ENCODE measurements at regions not wholly inside any gene's neighbourhood (a gene's known extent, or its start where the extent isn't known, plus 50 kb on each side); places are given as distances from the start of the nearest gene placed in this dataset.

DNA sequence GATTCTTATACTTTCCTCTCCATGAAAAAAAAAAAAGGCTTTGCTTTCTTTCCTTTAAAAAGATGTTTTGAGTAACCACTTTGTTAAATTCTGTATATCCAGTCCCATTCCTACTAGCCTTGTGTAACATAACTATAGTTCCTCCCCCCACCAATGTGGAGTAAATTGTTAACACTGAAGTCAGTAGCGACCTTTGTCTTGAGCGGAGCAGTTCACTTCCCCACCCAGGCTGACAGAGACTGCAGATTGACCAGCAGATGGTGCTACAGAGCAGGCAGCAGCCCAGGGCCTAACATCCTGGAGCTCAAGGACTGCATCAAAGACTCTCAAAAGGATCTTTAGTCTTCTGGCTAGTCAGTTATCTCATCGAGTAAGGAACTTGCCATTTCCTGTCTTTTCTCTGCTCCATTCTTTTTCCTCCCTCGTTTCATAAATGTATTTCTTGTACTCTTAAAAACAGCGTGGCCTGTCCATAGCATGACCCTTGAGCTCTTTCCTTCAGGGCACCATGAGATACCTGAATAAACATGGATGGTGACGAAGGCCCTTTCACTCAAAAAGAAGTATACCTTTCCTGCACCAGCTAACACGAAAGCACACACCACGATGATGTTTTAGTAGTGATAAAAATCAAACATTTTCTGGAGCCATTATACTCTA lies 503.5 kb upstream of the PKN2 start:
- intact Hi-C loops (cut with DNase I; ENCODE audit: low total_unique reads), result no loop called here
- no peak overlapping the region for H3K27ac ChIP-seq
- no peak overlapping the region for H3K4me3 ChIP-seq
- WGBS, 2 donors, result 39 to 48% methylated on average over 8 of the region's 8 CpGs
- H3K27me3 ChIP-seq, result no peaks in the 10 kb centered on the region
- no peaks in the 10 kb centered on the region for H3K36me3 ChIP-seq (ENCODE audit: low read depth, missing control alignments)
- TF ChIP-seq, protein P1, sequence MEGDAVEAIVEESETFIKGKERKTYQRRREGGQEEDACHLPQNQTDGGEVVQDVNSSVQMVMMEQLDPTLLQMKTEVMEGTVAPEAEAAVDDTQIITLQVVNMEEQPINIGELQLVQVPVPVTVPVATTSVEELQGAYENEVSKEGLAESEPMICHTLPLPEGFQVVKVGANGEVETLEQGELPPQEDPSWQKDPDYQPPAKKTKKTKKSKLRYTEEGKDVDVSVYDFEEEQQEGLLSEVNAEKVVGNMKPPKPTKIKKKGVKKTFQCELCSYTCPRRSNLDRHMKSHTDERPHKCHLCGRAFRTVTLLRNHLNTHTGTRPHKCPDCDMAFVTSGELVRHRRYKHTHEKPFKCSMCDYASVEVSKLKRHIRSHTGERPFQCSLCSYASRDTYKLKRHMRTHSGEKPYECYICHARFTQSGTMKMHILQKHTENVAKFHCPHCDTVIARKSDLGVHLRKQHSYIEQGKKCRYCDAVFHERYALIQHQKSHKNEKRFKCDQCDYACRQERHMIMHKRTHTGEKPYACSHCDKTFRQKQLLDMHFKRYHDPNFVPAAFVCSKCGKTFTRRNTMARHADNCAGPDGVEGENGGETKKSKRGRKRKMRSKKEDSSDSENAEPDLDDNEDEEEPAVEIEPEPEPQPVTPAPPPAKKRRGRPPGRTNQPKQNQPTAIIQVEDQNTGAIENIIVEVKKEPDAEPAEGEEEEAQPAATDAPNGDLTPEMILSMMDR (IDR thresholded peaks at IDR 0.05), result peak; percentile 46 to 82 (median 46)
- TF ChIP-seq POLR2A (IDR thresholded peaks at IDR 0.05), result no peak
- peak; percentile 77 for DNase-seq
- no peaks in the 10 kb centered on the region for H3K9me3 ChIP-seq
- no peaks in the 10 kb centered on the region for H3K4me1 ChIP-seq

DNA sequence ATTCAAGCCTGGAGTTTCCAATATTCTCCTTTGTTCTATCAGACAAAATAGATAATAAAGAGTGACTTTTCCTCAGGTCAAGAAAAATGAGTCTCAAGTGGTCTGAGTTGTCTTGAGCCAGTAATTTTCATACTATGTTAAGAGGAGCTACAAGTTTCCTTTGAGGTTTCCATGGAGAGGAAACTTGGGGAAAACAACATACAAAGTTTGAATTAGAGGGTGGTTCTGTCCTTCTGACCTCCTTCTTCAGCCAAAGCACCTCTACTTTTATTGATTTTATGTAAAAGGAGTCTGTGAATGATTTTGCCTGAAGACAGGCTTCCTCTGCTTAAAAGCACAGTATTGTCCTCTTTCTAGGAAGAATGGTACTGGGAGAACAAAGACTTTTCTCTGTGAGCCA lies 497.2 kb upstream of the PKN2 start:
- no peak overlapping the region for H3K27ac ChIP-seq
- H3K36me3 ChIP-seq (ENCODE audit: low read depth, missing control alignments), result no peaks in the 10 kb centered on the region
- intact Hi-C loops (cut with DNase I; ENCODE audit: low total_unique reads), result no loop called here
- no peak for DNase-seq
- no peak for TF ChIP-seq POLR2A (IDR thresholded peaks at IDR 0.05)
- TF ChIP-seq, protein P1 (IDR thresholded peaks at IDR 0.05), result no peak
- no peaks in the 10 kb centered on the region for H3K27me3 ChIP-seq
- H3K4me3 ChIP-seq, result no peak overlapping the region
- H3K9me3 ChIP-seq, result no peaks in the 10 kb centered on the region
- H3K4me1 ChIP-seq, result no peaks in the 10 kb centered on the region

DNA sequence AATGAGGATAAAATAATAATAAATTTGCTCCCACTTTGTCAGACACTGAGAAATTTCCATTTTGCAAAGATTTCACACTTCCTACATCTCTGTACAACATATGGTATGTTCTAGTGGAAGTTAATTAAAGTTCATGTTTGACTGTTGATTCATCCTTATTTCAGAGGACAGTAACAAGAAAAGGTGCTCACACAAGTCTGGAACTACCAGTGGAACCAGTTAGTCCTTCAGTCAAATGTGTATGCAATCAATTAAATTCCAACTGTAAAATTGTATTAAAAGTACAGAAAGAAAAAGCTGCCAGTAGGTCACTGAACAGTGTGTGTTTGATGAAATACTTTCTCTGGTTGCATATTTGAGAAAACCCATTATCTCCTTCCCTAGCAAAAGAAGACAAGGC lies 496.0 kb upstream of the PKN2 start:
- Histone ChIP-seq H3K9me3 (no peaks in the 10 kb centered on the region), H3K4me1 (no peaks in the 10 kb centered on the region), H3K4me3 (no peak overlapping the region), H3K36me3 (ENCODE audit: low read depth, missing control alignments) (no peaks in the 10 kb centered on the region), H3K27me3 (no peaks in the 10 kb centered on the region), H3K27ac (no peak overlapping the region)
- TF ChIP-seq, protein P1 (IDR thresholded peaks at IDR 0.05), result no peak
- TF ChIP-seq POLR2A (IDR thresholded peaks at IDR 0.05), result no peak
- no peak for DNase-seq
- intact Hi-C loops (cut with DNase I; ENCODE audit: low total_unique reads), result no loop called here

DNA sequence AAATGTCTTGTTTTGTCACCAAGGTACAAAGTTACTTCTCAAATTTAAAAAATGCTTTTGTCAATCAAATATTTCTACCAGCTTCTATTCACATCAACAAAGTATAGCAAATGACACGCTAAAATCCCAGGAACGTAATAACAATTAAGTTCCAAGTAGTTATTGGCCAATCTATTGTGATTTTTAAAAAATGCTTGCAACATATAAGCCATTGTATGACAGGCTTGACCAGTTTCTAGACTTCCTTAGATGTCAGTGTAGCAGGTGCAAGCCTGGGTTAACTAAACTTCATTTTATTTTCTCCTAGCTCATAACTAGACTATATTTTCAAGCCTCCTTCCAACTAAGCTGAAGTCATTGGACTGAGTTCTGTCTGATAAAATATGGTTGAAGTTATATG lies 494.5 kb upstream of the PKN2 start:
- intact Hi-C loops (cut with DNase I; ENCODE audit: low total_unique reads), result no loop called here
- DNase-seq, result no peak
- Histone ChIP-seq H3K4me1 (no peaks in the 10 kb centered on the region), H3K4me3 (no peak overlapping the region), H3K27ac (no peak overlapping the region), H3K27me3 (no peaks in the 10 kb centered on the region), H3K36me3 (ENCODE audit: low read depth, missing control alignments) (no peaks in the 10 kb centered on the region), H3K9me3 (no peaks in the 10 kb centered on the region)
- TF ChIP-seq POLR2A (IDR thresholded peaks at IDR 0.05), result no peak
- TF ChIP-seq, protein P1 (IDR thresholded peaks at IDR 0.05), result no peak
- 89 to 100% methylated on average over 2 of the region's 2 CpGs for WGBS, 2 donors

DNA sequence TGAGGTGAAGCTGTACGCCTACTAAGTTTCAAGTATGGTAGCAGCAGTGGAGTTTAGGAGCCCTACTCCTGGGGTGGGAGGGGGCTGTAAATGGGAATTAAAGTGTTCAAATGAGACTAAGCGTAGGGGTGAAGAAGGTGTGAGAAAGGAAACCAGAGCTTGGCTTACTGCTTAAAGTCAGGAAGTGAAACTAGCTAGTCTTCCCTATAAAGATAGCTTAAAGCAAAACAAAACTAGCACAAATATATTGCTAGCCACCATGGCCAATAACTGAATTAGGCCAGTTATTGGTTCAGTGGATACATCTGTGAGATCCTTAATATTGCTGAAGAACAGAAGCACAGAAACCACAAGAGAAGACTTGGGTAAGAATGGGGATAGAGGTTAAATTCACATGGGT lies 492.2 kb upstream of the PKN2 start:
- WGBS, 2 donors, result 90 to 97% methylated on average over 2 of the region's 2 CpGs
- H3K27me3 ChIP-seq, result no peaks in the 10 kb centered on the region
- TF ChIP-seq, protein P1 (IDR thresholded peaks at IDR 0.05), result no peak
- no peak for TF ChIP-seq POLR2A (IDR thresholded peaks at IDR 0.05)
- H3K27ac ChIP-seq, result no peak overlapping the region
- no peaks in the 10 kb centered on the region for H3K36me3 ChIP-seq (ENCODE audit: low read depth, missing control alignments)
- H3K9me3 ChIP-seq, result no peaks in the 10 kb centered on the region
- no peak for DNase-seq
- H3K4me3 ChIP-seq, result no peak overlapping the region
- intact Hi-C loops (cut with DNase I; ENCODE audit: low total_unique reads), result no loop called here
- H3K4me1 ChIP-seq, result no peaks in the 10 kb centered on the region

Measured in testis (tissue), 2 donors.